NCI-H2107 treated with DMSO at 0.1 percent for 48 hours (cell line): ENCODE measurements at regions not wholly inside any gene's neighbourhood (a gene's known extent, or its start where the extent isn't known, plus 50 kb on each side); places are given as distances from the start of the nearest gene placed in this dataset.

Experiments
- DNase-seq: peaks from one replicate; lab custom pipeline; 2025; ENCODE audit not compliant: unreplicated experiment; lab: John Stamatoyannopoulos, UW

DNA sequence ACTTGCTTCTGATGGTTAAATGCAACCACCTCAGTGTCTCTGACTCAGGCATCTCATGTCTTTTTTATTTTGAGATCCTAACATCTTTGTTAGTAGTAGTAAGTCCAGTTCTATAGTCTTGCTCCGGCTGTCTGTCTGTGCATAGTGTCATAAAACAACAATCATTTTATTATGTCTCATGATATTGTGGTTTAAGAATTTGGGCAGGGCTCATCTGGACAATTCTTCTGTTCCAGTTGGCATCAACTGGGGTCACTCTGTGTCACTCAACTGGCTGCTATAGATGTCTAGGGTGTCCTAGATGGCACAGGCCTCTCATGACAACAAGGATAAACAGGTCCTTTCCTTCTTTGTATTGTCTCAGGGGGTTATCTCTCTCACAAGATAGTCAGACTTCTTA lies 299.6 kb upstream of the ZNF521 start:
- no peak for DNase-seq

DNA sequence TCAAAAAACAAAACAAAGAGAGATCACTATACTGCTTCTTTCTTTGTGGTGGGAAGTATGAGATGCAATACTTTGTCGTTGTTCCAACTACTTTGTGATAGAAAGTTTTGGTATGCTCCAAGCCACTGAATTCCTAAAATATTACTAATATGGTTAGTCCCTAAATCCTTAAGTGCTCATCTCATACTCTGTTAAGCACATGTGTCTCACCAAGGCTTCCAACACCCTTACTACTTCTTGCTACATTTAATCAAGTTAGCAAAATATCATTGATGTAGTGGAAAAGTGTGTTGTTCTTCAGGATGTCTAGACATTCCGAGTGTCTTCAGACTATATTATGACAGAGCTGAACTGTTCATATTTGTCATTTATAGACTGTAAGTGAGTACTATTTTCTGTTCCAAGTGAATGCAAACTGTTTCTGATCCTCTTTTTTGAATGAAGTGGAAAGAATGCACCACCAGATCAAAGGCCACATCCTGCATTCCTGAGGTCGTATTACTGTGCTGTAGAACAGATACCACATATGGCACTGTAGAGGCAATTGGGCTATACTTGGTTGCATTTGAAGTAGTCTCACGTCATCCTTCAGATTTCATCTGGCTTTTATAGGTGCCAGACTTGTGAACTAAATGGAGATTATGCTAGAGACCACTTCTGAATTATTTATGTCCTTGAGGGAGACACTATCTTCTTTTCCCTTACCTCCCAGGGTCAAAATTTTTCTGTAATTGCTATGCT lies 298.4 kb upstream of the ZNF521 start:
- DNase-seq: no peak

DNA sequence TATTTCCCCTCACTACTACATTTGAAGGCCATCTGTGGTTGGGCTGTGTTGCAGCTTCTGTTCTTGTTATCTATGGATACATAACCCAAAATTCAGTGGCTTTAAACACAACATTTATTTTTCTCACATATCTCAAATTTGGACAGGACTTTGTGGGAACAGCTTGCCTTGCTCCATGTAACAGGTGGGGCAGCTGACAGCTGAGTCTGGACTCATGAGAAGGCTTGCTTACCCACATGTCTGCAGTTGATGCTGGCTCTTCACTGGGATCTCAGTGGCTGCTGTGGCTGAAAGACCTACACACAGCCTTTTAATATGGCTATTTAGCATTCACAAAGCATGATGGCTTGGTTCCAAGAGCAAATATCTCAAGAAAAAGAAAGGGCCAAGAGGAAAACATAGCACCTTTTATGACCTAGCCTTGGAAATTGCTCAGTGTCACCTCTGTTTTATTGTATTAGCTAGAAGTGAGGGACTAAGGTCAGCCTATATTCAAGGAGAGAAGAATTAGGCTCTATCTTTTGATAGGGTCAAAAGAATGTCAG lies 296.8 kb upstream of the ZNF521 start:
- DNase-seq: no peak

DNA sequence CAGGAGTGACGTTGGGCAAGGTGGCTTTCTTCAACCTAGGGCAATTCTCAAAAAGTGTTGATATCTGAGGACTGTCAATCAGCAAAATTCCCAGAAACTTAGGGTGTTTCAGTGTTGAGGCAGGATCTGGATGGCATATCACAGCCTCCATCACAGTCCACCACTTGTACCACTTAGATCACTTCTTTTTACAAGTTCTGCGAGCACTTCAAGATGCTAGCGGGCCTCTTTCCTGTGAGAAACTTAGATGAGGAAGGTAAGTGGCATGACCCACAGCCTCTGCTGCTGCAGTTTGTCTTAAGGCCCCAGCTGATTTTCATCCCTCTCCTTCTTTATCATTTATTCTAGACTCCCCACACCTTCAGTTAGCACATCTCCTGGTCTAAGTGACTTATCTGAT lies 295.4 kb upstream of the ZNF521 start:
- DNase-seq: no peak

DNA sequence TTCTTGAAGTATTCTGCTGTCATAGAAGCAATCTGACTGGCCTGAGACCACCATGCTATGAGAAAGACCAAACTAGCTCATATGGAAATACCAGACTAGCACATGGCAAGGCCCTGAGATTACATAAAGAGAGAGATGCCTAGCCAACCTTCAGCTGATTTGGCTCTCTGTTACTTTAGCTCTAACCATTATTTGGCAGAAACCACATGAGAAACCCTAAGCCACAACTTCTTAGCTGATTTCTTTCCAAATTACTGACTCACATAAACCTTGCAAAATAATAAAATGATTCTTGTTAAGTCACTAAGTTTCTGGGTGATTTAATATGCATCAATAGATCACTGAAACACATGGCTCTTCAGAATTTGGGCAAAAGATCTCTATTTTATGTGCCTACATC lies 295.0 kb upstream of the ZNF521 start:
- DNase-seq: no peak

DNA sequence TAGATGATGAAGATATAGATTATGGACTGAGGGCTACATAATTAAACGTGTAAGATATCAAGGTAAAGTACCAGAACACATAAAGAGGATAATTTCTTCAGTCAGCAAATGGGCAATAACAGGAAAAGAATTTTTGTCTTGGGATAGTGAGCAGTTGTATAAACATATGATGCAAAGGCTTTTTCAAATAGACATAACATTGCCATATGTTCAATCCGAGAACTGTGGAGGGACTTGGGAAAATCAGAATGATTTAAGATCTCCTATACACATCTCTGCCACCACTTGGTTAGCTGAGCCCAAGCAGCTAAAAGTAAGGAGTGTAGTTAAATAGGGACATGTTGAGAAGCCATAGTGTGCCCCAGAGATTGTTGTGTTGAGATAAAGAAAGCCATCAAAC lies 287.6 kb upstream of the ZNF521 start:
- no peak for DNase-seq

DNA sequence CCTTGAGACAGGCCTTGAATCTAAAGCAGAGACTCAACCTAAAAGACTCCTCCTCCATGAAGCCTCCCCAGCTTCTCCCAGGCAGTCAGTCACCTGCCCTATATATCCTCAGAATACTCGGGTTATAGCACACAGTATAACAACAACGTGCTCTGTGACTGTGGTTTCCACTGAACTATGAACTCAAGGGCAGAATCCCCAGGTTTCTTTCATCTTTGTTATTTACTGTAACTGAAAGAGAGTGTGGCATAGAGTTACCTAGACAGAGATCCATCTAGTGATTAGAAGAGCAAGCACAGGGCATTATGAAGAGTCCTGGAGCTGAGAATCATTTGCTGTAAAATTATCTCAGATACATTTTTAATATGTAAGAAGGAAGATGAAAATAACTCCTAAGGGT lies 281.6 kb upstream of the ZNF521 start:
- no peak for DNase-seq

DNA sequence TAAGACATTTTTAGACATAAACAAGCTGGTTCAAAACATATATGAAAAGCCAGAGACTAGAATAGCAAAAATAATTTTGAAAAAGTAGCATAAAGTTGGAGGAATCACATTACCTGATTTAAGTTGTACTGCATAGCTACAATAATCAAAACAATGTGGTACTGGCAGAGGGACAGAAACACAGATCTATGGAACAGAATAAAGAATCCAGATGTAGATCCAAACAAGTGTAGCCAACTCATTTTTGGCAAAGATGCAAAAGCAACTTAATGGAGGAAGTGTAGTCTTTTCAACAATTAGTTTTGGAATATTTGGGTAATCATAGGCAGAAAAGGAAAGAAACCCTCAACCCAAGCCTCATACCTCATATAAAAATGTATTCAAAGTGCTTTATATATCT lies 278.7 kb upstream of the ZNF521 start:
- DNase-seq: no peak

DNA sequence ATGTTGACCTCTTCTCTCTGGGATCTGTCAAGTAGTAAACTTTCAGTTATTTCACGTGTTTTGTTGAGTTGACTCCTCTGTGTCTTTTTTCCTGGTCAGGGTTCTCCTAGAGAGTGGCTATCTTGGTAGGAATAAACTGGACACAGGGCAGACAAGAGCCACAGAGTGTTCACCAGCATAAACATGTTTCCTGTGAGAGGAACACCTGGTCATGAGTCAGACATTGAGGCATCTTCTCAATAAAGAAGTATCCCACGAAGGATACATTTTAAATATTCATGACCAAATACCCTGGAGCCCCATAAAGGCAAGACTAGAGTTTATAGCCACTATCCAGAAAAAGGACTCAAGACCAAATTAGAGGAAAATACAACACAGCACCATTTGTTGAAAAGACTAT lies 269.7 kb upstream of the ZNF521 start:
- no peak for DNase-seq

DNA sequence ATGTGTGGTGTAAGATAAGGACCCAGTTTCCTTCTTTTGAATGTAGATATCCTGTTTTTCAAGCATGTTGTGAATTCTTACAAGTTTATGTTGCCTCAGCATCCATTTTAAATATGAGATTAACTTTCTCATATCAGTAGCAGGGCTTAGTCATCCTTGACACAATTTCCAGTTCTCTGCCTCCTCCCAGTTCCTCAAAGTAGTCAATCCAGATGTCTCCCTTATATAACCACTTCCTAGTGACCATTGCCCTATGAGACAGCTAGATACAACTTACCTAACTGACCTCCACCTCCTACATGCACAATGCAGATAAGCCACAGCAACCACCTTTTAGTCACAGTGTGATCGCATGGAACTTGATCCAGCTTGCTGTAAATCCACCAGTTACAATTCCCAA lies 269.2 kb upstream of the ZNF521 start:
- no peak for DNase-seq

DNA sequence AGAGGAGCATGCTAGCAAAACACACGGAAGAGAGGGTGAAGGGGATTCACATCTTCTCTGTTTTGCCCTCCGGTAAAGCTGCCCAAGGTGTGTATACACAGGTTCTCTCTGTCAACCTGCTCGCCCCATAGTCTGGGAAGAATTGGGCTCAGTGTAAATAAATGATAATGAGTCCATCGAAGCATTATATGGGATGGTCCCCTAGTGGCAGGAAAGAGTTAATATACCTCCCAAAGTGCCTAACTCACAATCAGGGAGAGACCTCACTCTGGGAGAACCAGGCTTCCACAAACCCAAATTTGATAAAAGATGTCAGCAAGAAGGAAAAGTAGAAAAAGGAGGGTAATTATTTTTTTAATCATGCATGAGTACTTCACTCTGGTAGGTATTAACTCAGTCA lies 262.2 kb upstream of the ZNF521 start:
- no peak for DNase-seq

DNA sequence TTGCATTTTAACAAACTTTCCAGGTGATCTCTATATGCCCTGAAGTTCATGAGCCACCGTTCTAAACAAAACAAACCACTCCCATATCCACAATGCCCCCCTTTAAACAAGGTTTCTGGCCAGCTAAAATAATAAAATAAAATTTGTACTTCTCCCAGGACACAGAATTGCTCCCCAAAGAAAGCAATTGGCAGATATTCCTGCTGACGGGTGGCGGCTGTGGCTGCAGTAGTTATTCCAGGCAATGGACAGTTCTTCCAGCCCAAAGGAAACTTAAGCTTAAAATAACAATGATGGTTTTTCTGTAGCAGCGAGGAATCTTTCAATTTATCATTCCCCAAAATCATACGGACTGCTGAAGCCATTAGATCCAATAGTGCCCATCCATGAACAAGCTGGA lies 260.5 kb upstream of the ZNF521 start:
- DNase-seq: no peak

DNA sequence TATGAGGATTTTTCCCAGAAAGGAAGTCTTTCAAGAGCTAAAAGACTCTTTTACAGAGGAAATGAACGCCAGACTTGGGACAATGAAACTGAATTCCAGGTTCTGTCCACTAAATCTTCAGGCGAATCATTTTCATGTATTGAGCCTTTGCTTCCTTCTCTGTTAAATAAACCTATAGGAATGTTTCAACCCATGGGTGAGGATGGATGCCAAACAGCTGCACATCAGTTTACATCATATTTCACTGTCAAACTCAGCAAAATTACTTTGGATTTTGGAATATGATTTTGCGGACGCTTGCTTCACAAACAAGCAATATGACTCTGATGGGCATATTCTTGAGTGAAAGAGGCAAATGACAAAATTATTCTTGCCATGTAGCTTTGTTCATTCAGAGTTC lies 256.1 kb upstream of the ZNF521 start:
- no peak for DNase-seq

DNA sequence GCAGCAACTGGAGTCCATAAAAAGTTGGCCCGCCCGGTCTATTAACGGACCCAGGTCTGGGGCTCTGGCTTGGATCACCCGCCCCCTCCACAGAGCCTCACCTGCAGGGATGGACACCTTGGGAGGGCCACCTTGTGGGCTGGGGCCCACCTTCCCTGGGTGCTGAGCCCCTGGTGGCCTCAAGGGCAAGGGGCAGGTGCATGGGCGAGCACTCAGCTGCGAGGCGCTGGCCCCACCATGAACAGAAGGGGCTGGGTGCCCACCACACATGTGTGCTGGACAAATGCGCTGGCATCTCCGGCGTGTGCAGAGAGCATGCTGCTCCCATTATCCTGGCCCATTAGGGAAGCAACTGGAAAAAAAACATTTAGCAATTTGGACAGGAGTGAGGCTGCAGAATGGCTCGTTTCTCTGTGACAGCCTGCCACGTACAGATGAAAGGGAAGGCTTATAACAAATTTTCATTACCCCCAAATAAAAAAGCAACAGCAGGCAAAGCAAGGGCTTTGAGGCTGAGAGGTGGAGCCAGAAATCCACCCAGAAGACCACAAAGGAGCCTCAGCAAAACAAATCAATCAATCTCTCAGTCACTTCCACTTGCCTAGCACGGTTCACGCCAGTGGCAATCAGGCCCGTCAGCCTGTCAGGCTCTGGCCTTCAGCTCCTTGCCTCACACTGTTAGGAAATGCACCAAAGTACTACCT lies 253.1 kb upstream of the ZNF521 start:
- no peak for DNase-seq

DNA sequence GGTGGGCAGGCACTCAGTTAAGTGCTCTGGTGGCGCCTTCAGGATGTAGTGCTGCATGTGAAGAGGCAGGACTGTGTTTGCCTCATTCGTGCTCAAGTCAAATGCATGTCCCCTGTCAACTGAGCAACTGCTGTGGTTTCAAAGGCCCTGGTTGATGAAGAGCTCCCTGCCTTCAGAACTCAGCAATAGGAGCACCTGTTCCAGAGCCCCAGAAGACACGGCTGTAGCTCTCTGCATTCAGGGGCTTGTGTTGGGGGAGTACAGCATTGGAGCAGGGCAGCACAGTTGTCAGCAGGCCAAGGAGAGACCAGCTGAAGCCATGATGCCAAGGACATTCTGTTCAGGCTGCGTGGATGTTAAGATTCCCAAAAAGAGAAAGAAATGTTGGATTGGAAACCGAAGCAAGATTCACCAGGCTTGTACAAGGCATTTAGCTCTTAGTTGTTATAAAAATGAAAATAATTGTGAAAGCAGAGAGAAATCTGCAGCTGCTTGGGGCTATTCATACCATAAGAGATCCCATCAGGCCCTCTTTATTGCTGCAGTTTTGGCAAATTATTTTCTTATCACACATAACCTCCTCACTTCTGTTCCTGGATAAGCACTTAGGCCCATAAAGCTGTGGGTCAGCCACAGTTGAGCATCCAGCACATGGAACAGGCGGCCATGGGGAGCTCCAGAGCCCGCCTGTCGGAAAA lies 252.4 kb upstream of the ZNF521 start:
- no peak for DNase-seq

DNA sequence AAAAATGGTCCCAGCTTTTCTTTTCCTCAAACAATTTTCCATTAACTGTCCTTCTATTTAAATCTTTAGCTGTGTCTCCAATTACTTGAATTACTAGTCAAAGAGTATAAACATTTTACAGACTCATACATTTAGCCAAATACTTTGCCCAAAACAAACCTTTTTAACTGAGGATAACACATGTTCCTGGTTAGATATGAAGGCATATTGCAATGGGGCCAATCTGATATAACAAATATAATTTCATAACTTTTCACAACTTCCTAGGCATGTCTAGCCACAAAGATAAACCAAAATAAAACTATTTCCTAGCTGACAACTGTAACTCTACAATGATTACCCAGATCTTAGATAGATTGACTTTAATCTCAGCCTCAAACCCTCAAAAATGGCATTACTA lies 247.5 kb upstream of the ZNF521 start:
- no peak for DNase-seq

DNA sequence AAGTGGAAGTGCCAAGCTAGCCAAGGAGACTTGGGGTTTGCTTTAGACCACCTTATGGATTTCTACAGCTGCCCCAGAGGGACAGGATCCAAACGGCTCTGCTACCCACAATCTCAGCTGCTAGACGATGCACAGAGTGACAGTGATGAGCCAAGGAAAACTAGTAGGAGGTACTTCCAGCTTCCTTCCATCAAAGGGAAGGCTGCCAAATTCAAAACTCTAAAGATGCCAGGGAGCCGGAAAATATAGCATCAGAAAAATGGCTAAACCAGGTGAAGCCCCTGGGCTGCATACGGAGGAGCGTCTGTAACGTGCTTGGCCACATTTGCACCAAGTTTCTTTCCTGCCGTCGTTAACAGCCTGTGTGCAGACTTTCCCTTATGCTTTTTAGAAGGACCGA lies 245.5 kb upstream of the ZNF521 start:
- DNase-seq: no peak

DNA sequence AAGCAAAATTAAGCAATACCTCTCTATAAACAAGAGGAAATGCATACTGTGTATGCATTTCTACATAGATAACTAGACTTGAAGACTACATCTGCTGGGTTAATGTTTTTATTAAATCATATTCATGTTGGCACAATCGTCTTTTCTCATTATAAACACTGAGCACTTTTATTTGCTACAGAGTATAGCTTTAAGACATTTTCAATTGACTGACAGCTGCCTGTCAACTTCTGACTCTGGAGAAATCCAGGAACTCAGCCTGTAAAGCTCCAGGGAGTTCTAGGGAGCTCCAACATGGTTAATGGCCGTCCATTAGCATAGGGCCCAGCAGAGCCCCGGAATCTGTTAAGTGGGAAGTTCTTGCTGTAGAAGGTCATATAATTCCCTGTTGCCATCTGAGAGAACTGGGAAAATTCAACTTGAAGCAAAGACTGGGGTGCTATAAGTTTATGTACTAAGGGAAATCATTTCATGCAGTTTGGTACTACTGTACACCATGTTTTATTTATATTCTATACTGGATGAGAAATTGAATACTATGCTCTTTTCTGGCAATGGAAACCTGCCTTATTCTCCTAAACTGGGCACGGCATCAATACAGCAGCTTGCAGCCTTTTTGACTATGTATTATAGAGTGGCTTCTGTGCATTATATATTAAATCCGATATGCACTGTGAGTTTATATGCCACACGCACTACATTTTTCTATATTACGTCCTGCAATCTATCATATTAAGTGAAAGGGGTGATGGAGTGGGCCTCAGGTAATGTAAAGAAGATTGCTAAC lies 243.5 kb upstream of the ZNF521 start:
- DNase-seq: no peak

DNA sequence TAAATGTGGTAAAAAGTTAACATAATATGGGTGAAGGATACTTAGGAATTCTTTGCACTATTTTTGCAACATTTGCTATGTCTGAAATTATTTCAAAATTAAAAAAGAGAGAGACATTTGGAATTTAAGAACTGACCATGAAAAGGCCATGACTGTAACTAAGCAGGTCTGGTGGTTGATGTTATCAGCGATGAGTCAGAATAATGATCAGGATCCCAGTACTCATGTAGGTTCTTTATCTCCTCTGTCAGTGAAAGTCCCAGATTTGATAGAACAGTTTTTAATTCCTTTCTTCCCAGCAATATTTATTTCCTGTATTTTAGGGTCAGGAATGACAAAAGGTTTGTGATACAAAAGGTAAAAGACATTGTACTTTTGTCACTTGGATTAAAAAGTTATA lies 242.4 kb upstream of the ZNF521 start:
- DNase-seq: no peak

DNA sequence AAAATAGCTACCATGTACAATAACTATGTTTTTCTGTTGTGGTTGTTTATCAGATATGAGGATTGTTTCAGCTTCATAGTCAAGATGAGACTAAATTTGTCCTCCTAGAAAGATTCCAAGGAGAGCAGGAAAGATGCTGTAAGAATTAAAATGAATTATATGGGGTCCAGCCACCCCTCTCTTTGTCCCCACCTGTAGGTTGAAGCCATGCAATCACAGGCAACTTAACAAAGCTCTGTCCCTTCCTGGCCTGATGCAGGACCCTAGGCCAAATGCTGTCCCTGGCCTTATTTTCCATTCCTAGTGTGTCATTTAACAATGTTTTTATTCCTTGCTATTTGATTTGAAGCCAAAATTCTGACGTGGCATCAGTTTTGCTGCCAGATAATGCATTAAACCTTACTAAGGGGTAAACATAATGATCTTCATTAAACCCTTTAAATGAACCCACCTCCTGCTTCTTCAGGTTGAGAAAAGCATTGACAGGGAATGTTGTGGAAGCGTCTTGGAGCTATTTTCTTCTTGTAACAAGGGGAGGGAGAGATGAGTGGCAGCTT lies 240.9 kb upstream of the ZNF521 start:
- no peak for DNase-seq

DNA sequence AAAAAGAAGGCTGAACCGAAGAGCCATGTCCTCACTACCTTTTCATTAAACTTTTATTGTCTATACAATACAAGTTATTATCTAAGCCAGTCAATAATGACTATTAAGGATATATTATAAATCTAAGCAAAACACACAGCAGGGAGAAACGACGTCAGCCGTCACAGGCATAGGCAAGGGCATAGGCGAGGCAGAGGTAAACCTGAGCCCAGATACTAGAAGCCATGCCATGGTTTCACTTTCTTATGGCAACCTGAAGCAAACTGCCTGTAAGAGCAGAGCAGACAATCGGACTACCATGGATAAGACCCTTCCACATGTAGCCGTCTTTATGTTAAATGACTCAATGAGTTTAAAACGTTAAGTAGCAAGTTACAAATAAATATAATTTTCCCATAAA lies 238.5 kb upstream of the ZNF521 start:
- DNase-seq: no peak
